ENCODE measurements at regions not wholly inside any gene's neighbourhood (a gene's known extent, or its start where the extent isn't known, plus 50 kb on each side); places are given as distances from the start of the nearest gene placed in this dataset.

DNA sequence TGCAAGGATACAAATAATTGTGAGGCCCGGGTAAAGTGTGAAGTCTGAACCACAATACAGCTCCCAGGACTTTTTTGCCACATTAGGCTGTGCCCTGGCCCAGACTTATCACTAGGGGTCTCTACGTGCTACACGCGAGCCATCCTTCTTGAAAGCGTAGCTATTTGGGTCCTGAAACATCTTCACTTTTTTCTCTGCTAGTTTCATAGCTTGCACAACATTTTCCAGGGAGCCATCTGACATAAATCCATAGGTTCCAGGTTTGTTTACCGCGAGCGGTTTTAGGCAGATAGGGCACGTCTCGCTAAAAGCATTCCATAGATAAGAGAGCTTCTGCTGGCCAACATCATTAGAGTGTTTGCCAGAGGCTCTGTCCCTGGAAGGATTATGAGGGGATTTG, 226.5 kb downstream of the RPS24 start:
- TF ChIP-seq, protein P1, sequence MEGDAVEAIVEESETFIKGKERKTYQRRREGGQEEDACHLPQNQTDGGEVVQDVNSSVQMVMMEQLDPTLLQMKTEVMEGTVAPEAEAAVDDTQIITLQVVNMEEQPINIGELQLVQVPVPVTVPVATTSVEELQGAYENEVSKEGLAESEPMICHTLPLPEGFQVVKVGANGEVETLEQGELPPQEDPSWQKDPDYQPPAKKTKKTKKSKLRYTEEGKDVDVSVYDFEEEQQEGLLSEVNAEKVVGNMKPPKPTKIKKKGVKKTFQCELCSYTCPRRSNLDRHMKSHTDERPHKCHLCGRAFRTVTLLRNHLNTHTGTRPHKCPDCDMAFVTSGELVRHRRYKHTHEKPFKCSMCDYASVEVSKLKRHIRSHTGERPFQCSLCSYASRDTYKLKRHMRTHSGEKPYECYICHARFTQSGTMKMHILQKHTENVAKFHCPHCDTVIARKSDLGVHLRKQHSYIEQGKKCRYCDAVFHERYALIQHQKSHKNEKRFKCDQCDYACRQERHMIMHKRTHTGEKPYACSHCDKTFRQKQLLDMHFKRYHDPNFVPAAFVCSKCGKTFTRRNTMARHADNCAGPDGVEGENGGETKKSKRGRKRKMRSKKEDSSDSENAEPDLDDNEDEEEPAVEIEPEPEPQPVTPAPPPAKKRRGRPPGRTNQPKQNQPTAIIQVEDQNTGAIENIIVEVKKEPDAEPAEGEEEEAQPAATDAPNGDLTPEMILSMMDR (IDR thresholded peaks at IDR 0.05; ENCODE audit: low read depth, low read length, missing control alignments), result no peak
- DNase-seq, result no peak
- H3K36me3 ChIP-seq (replicated peaks), result no peaks in the 10 kb centered on the region
- H3K27ac ChIP-seq, result no peak overlapping the region
- no peaks in the 10 kb centered on the region for H3K27me3 ChIP-seq (replicated peaks)
- H3K4me3 ChIP-seq (ENCODE audit: low read depth, low read length), result no peak overlapping the region
- in situ Hi-C loops (cut with HindIII; ENCODE audit: low pct_ligation_motif_present, low sequenced_read_pairs), result no loop called here

DNA sequence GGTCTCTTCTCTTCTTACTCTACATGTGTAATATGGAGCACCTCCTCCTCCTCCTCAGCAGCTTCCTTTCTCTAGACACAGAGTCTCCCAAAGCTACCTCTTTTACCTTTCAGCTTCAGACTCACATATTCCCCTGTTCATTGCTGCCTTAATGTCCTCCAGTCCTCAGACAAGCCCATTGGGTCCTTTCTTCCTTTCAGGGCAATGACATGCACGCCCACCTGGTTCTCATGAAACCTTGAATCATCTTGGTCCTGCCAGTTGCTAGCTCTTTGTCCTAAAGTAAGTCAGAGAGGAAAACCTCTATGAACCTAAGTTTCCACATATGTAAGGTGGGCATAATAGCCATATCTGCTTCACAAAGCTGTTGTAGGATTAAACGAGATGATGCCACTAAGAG, 227.0 kb downstream of the RPS24 start:
- in situ Hi-C loops (cut with HindIII; ENCODE audit: low pct_ligation_motif_present, low sequenced_read_pairs), result no loop called here

DNA sequence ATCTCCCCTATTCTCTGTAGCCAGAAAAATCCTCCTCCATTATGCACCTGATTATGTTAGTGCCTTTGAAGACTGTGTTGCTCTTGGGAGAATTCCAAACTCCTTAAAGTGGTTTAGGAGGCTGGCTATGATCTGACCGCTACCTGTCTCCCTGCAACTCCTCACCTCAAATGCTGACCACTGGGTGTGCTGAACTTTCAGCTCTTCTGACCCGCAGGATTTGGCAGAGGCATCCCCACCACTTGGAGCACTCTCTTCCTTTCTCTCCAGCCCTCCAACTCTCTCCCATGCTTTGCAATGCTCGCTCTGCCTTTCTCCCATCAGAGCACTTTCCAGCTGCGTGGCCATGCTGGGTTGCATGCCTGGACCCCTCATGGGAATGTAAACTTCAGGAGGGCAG, 227.6 kb downstream of the RPS24 start:
- TF ChIP-seq, protein P1 (IDR thresholded peaks at IDR 0.05; ENCODE audit: low read depth, low read length, missing control alignments), result no peak
- no peak for DNase-seq
- no peaks in the 10 kb centered on the region for H3K27me3 ChIP-seq (replicated peaks)
- H3K27ac ChIP-seq, result no peak overlapping the region
- no peak overlapping the region for H3K4me3 ChIP-seq (ENCODE audit: low read depth, low read length)
- in situ Hi-C loops (cut with HindIII; ENCODE audit: low pct_ligation_motif_present, low sequenced_read_pairs), result no loop called here
- no peaks in the 10 kb centered on the region for H3K36me3 ChIP-seq (replicated peaks)

More for the DNA sequence above, 227.0 kb downstream of the RPS24 start:
- TF ChIP-seq, protein P1 (IDR thresholded peaks at IDR 0.05; ENCODE audit: low read depth, low read length, missing control alignments), result no peak
- Histone ChIP-seq H3K36me3 (replicated peaks) (no peaks in the 10 kb centered on the region), H3K4me3 (ENCODE audit: low read depth, low read length) (no peak overlapping the region), H3K27me3 (replicated peaks) (no peaks in the 10 kb centered on the region), H3K27ac (no peak overlapping the region)
- no peak for DNase-seq

DNA sequence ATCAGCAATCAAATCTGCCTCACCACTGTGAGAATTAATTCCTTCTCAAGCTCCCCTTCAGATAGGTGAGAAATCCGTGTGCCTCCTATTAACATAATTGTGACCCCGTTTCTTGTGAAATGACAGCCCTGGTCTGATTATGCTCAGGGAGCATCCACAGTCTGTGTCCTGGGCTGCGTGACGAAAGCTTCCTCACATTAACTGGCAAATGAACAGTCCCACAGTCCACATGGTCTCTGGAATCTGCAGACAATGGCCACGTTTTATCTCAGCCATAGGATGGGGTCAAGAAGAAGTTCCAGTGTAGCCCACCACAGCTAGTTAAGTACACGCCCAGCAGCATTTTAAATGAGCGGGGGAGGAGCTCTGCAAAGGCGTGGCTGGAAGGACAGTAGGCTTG, 229.2 kb downstream of the RPS24 start:
- DNase-seq, result no peak
- TF ChIP-seq, protein P1 (IDR thresholded peaks at IDR 0.05; ENCODE audit: low read depth, low read length, missing control alignments), result no peak
- in situ Hi-C loops (cut with HindIII; ENCODE audit: low pct_ligation_motif_present, low sequenced_read_pairs), result no loop called here
- Histone ChIP-seq H3K4me3 (ENCODE audit: low read depth, low read length) (no peak overlapping the region), H3K27ac (no peak overlapping the region), H3K36me3 (replicated peaks) (no peaks in the 10 kb centered on the region), H3K27me3 (replicated peaks) (no peaks in the 10 kb centered on the region)

DNA sequence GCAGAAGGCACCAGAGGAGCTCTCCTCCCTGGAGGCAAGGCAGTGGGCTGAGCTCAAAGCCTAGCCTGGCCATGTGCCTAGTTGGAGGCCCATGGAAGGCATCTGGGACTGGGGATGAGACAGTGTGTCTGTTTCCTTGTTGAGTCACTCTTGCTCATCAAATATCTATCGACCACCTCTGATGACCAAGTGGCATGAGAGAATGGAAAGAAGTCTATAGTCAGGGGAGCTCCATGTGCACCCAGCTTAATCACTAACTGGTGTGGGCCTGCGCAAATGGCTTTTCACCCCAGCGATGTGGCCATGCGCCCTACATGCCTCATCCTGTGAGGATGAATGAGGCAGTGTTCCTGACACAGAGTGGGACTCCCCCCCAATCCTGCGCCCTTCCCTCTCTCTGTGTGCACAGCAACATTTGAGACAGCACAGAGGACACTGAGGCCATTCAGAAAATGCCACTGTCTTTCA, 229.9 kb downstream of the RPS24 start:
- Histone ChIP-seq H3K4me3 (ENCODE audit: low read depth, low read length) (no peak overlapping the region), H3K36me3 (replicated peaks) (no peaks in the 10 kb centered on the region), H3K27me3 (replicated peaks) (no peaks in the 10 kb centered on the region), H3K27ac (no peak overlapping the region)
- TF ChIP-seq, protein P1 (IDR thresholded peaks at IDR 0.05; ENCODE audit: low read depth, low read length, missing control alignments), result no peak
- in situ Hi-C loops (cut with HindIII; ENCODE audit: low pct_ligation_motif_present, low sequenced_read_pairs), result no loop called here
- peak; percentile 55 for DNase-seq

DNA sequence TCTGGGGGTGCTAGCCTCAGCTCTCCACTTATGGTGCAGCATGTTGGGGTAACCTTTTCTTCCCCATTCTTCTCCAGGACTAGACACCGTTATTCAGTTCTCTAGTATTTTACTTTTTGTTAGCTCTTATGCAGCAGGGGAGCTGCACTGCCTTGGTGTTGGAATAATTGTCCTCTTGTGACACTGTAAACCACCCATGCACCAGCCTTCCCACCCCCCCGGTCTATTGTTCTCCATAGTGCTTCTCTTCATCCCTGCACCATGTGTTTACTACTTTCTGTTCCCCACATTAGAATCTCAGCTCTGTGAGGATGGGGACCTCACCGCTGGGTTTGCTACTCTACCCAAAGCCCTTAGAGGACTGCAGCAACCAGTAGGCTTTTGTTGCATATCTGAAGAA, 230.7 kb downstream of the RPS24 start:
- in situ Hi-C loops (cut with HindIII; ENCODE audit: low pct_ligation_motif_present, low sequenced_read_pairs), result no loop called here
- TF ChIP-seq, protein P1 (IDR thresholded peaks at IDR 0.05; ENCODE audit: low read depth, low read length, missing control alignments), result no peak

More for the DNA sequence above, 230.7 kb downstream of the RPS24 start:
- no peak overlapping the region for H3K27ac ChIP-seq
- DNase-seq, result no peak
- no peak overlapping the region for H3K4me3 ChIP-seq (ENCODE audit: low read depth, low read length)
- H3K36me3 ChIP-seq (replicated peaks), result no peaks in the 10 kb centered on the region
- no peaks in the 10 kb centered on the region for H3K27me3 ChIP-seq (replicated peaks)

Measured in brain microvascular endothelial cell (primary cell).